CD4-positive, alpha-beta T cell treated with Interferon alpha-2 for 1 hour (primary cell): ENCODE measurements at regions not wholly inside any gene's neighbourhood (a gene's known extent, or its start where the extent isn't known, plus 50 kb on each side); places are given as distances from the start of the nearest gene placed in this dataset.
A peak's percentile ranks its signal among the peaks of the same experiment; 100 is the strongest.
"Not testable (repeated sequence)": the region's sequence is repeated elsewhere in the genome, so short reads cannot be mapped to it uniquely, and the experiment has no call there.

Source experiments
- DNase-seq, 2 donors: peaks; one replicate each; pipeline ENCODE4 v3.0.0-alpha.2; 2020 to 2022

GRCh38 chr6:135606392-135606791, 108.9 kb upstream of the AHI1 start:
- no peak for DNase-seq

- DNase-seq: no peak
Observed at GRCh38 chr6:135608031-135608430, 110.5 kb upstream of the AHI1 start.

GRCh38 chr6:135610192-135610591, 112.7 kb upstream of the AHI1 start:
- DNase-seq: not testable (repeated sequence)

GRCh38 chr6:135616655-135617054, 119.1 kb upstream of the AHI1 start:
- DNase-seq: no peak

- no peak for DNase-seq
Observed at GRCh38 chr6:135617222-135617621, 119.7 kb upstream of the AHI1 start.

GRCh38 chr6:135622081-135622480, 124.5 kb upstream of the AHI1 start:
- no peak for DNase-seq

- DNase-seq: no peak
Observed at GRCh38 chr6:135623979-135624378, 126.4 kb upstream of the AHI1 start.

GRCh38 chr6:135624402-135625295, 127.1 kb upstream of the AHI1 start:
- peak in 1 of 2 donors; percentile 15 for DNase-seq

GRCh38 chr6:135626001-135626400, 128.5 kb upstream of the AHI1 start:
- DNase-seq: not testable (repeated sequence)

GRCh38 chr6:135627092-135627715, 129.7 kb upstream of the AHI1 start:
- DNase-seq: no peak

GRCh38 chr6:135630789-135631376, 133.3 kb upstream of the AHI1 start:
- no peak for DNase-seq

GRCh38 chr6:135631821-135632220, 134.3 kb upstream of the AHI1 start:
- no peak for DNase-seq

- no peak for DNase-seq
Observed at GRCh38 chr6:135633573-135633972, 136.0 kb upstream of the AHI1 start.

- no peak for DNase-seq
Observed at GRCh38 chr6:135637701-135638100, 140.2 kb upstream of the AHI1 start.

GRCh38 chr6:135638108-135638507, 140.6 kb upstream of the AHI1 start:
- no peak for DNase-seq

- no peak for DNase-seq
Observed at GRCh38 chr6:135640048-135640447, 142.5 kb upstream of the AHI1 start.

GRCh38 chr6:135640449-135641111, 143.0 kb upstream of the AHI1 start:
- no peak for DNase-seq

GRCh38 chr6:135642912-135643311, 145.4 kb upstream of the AHI1 start:
- no peak for DNase-seq

- no peak for DNase-seq
Observed at GRCh38 chr6:135644394-135644793, 146.9 kb upstream of the AHI1 start.

GRCh38 chr6:135647521-135647920, 150.0 kb upstream of the AHI1 start:
- no peak for DNase-seq

GRCh38 chr6:135651964-135652755, 154.6 kb upstream of the AHI1 start:
- DNase-seq: no peak

- DNase-seq: no peak
Observed at GRCh38 chr6:135655055-135655454, 157.5 kb upstream of the AHI1 start.

GRCh38 chr6:135657207-135657606, 159.7 kb upstream of the AHI1 start:
- DNase-seq: no peak
